Uterus (tissue), 3 donors: ENCODE measurements at regions not wholly inside any gene's neighbourhood (a gene's known extent, or its start where the extent isn't known, plus 50 kb on each side); places are given as distances from the start of the nearest gene placed in this dataset.

Experiments
- DNase-seq, 2 donors: peaks; one replicate each; pipeline ENCODE4 v3.0.0-alpha.2; 2019 to 2020
- H3K27ac ChIP-seq, 2 donors: fragments of 200-600 bp; sonication (generic); 1 replicate in 1 of 2; 2 replicates in 1 of 2; pipeline ENCODE4 v1.5.1; 2016 to 2018
- H3K27me3 ChIP-seq, 2 donors: fragments of 200-600 bp; sonication (generic); one replicate each; pipeline ENCODE4 v1.5.1; 2018 to 2019; ENCODE audit warnings: control low read depth in 1 of 2
- H3K36me3 ChIP-seq, 2 donors: fragments of 200-600 bp; sonication (generic); one replicate each; pipeline ENCODE4 v1.5.1; 2019; ENCODE audit warnings: control low read depth in 1 of 2
- H3K4me1 ChIP-seq, 2 donors: fragments of 200-600 bp; sonication (generic); one replicate each; pipeline ENCODE4 v1.5.1; 2018 to 2019; ENCODE audit warnings: control low read depth in 1 of 2
- H3K4me3 ChIP-seq, 2 donors: fragments of 200-600 bp; sonication (generic); 1 replicate in 1 of 2; 2 replicates in 1 of 2; pipeline ENCODE4 v1.5.1; 2018 to 2019; ENCODE audit warnings: mild to moderate bottlenecking in 1 of 2
- H3K9me3 ChIP-seq, 2 donors: fragments of 200-600 bp; sonication (generic); one replicate each; pipeline ENCODE4 v1.5.1; 2019; ENCODE audit warnings: control low read depth in 1 of 2
- POLR2A ChIP-seq, 2 donors: fragments of 450-650 bp; IDR thresholded peaks; one replicate each; pipeline ENCODE4 v1.6.1; 2016; ENCODE audit warnings: antibody characterized with exemption in 2 of 2, mild to moderate bottlenecking in 1 of 2, moderate library complexity in 1 of 2
- intact Hi-C: fragments of 100-400 bp; cut with DNase I; formaldehyde crosslinking; loops from one replicate; pipeline ENCODE4 v1.15.1; 2023; ENCODE audit warnings: low total_unique reads
- TF ChIP-seq, protein P1 (sequence below), 4 experiments: fragments of 200-600 bp in 2 of 4; fragments of 450-650 bp in 2 of 4; sonication (generic) in 2 of 4; IDR thresholded peaks; one replicate each; pipeline ENCODE4 v1.5.1; 2016 to 2019; ENCODE audit warnings: antibody characterized with exemption in 4 of 4, mild to moderate bottlenecking in 2 of 4, moderate library complexity in 1 of 4
- donor health status: DM: yes; HTN: yes; CAD: no.

DNA sequence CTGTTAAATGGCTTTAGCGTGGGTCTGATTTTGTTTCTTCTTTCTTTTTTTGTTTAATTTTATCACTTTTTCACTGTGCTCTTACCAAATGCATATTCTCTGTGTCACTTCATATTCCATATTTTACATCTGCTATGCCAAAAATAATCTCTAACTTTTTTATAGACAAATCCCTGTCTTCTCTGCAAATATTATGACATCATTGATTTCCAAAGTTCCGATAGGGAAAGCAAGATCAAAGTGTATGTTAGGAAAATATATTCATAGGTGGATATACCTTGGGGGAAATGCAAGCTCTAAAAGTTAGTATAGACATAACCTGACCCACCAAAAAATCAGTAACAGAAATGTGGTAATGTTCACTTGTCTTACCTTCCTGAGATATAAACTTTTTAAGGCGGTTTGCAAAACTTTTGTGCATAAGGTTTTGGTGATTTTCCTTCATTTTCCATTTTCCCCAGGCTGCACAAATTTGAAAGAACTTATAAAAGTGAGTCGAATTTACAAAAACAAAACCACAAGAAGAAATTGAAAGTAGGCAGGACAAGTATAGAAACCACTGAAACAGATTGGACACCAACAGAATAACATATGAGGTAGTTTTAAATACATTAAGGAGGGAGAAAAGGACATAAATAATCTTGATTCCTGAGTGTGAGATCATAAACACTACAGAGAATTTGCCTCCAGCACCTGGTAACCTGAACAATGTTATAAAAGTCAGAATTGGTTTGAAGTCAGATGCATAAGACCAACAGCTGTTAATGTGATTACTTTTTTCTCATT lies 63.1 kb upstream of the TFEC start:
- Histone ChIP-seq H3K36me3 (no peaks in the 10 kb centered on the region), H3K27me3 (no peaks in the 10 kb centered on the region), H3K9me3 (no peaks in the 10 kb centered on the region), H3K4me1 (no peaks in the 10 kb centered on the region), H3K27ac (no peak overlapping the region), H3K4me3 (no peak overlapping the region)
- TF ChIP-seq, protein P1, sequence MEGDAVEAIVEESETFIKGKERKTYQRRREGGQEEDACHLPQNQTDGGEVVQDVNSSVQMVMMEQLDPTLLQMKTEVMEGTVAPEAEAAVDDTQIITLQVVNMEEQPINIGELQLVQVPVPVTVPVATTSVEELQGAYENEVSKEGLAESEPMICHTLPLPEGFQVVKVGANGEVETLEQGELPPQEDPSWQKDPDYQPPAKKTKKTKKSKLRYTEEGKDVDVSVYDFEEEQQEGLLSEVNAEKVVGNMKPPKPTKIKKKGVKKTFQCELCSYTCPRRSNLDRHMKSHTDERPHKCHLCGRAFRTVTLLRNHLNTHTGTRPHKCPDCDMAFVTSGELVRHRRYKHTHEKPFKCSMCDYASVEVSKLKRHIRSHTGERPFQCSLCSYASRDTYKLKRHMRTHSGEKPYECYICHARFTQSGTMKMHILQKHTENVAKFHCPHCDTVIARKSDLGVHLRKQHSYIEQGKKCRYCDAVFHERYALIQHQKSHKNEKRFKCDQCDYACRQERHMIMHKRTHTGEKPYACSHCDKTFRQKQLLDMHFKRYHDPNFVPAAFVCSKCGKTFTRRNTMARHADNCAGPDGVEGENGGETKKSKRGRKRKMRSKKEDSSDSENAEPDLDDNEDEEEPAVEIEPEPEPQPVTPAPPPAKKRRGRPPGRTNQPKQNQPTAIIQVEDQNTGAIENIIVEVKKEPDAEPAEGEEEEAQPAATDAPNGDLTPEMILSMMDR (IDR thresholded peaks at IDR 0.05): no peak
- TF ChIP-seq POLR2A (IDR thresholded peaks at IDR 0.05): no peak
- no peak for DNase-seq
- intact Hi-C loops: no loop called here

DNA sequence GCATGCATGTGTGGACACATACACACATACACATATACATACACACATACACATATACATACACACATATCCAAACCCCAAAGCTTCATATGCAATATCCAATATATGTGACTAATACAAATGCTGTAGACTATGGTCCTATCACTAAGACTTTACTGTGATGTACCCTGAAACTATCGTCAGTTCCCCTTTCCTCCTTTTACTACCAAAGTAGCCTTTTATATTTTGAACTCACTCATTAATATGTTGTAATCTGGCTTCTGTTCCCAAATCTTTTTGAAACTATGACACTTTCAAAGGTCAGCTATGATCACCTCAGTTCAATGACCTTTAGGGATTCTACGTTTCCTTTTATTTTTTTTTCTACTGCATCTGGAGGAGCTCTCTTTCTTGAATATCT lies 64.8 kb upstream of the TFEC start:
- no peak for DNase-seq
- TF ChIP-seq POLR2A (IDR thresholded peaks at IDR 0.05): no peak
- TF ChIP-seq, protein P1 (IDR thresholded peaks at IDR 0.05): no peak
- no peak overlapping the region for H3K27ac ChIP-seq
- intact Hi-C loops: no loop called here
- H3K9me3 ChIP-seq: no peaks in the 10 kb centered on the region
- no peaks in the 10 kb centered on the region for H3K4me1 ChIP-seq
- no peaks in the 10 kb centered on the region for H3K36me3 ChIP-seq
- H3K4me3 ChIP-seq: no peak overlapping the region
- H3K27me3 ChIP-seq: no peaks in the 10 kb centered on the region

DNA sequence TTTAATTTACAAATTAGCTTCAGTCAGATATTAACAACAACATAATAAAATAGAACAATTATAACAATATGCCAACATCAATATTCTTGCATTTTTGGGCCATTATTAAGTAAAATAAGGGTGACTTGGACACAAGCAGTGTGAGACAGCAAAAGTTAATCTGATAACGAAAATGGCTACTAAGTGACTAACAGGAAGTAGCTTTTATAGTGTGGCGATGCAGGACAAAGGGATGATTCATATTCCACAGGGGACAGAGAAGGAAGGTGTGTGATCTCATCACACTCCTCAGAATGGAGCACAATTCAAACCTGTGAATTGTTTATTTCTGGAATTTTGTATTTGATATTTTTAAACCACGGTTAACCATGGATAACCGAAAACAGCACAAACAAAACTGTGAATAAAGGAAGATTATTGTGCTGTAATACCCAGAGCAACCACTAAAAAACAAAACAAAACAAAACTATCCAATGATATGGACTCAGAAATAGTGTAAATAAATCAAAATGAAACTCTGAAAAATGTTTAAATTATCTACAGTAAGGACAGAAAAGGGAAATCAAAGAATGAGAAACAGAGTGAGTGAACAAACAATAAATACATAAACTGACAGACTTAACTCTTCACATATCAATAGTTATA lies 66.9 kb upstream of the TFEC start:
- no peaks in the 10 kb centered on the region for H3K36me3 ChIP-seq
- H3K4me3 ChIP-seq: no peak overlapping the region
- H3K27ac ChIP-seq: no peak overlapping the region
- no peak for TF ChIP-seq POLR2A (IDR thresholded peaks at IDR 0.05)
- TF ChIP-seq, protein P1 (IDR thresholded peaks at IDR 0.05): no peak
- DNase-seq: no peak
- H3K9me3 ChIP-seq: no peaks in the 10 kb centered on the region
- intact Hi-C loops: no loop called here
- H3K27me3 ChIP-seq: no peaks in the 10 kb centered on the region
- no peaks in the 10 kb centered on the region for H3K4me1 ChIP-seq

DNA sequence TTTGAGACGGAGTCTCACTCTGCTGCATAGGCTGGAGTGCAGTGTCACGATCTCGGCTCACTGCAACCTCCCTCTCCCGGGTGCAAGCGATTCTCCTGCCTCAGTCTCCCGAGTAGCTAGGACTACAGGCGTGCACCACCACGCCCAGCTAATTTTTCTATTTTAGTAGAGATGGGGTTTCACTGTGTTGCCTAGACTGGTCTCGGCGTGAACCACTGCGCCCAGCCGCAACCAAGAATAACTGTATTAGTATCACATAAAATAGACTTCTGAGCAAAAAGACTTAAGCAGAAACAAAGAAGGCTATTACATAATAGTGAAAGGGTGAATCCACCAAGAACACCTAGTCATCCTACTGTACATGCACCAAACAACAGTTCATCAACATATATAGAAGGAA lies 67.6 kb upstream of the TFEC start:
- Histone ChIP-seq H3K27ac (no peak overlapping the region), H3K9me3 (no peaks in the 10 kb centered on the region), H3K4me1 (no peaks in the 10 kb centered on the region), H3K4me3 (no peak overlapping the region), H3K27me3 (no peaks in the 10 kb centered on the region), H3K36me3 (no peaks in the 10 kb centered on the region)
- TF ChIP-seq, protein P1 (IDR thresholded peaks at IDR 0.05): no peak
- no peak for TF ChIP-seq POLR2A (IDR thresholded peaks at IDR 0.05)
- DNase-seq: no peak
- intact Hi-C loops: no loop called here

DNA sequence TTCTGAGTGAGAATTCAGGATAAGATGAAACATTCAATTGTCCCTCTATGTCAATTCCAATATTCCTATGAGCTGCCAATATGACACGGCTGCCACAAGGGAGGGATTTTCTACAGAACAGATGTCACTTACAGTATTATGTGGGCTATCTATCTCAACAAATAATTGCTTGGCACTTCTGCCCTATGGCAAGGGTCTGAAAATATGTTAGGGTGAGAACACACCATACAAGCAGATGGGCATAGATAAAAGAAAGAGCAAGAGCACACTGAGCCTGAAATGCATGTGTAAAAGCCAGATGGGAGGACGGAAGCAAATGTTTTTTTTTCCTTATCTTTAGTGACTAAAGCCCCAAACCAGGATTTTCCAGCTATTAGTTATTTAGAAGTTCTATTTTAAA lies 70.1 kb upstream of the TFEC start:
- no peaks in the 10 kb centered on the region for H3K36me3 ChIP-seq
- no peak for TF ChIP-seq POLR2A (IDR thresholded peaks at IDR 0.05)
- TF ChIP-seq, protein P1 (IDR thresholded peaks at IDR 0.05): no peak

More for the DNA sequence above, 70.1 kb upstream of the TFEC start:
- DNase-seq: no peak
- no peaks in the 10 kb centered on the region for H3K9me3 ChIP-seq
- no peaks in the 10 kb centered on the region for H3K27me3 ChIP-seq
- H3K27ac ChIP-seq: no peak overlapping the region
- H3K4me3 ChIP-seq: no peak overlapping the region
- intact Hi-C loops: no loop called here
- no peaks in the 10 kb centered on the region for H3K4me1 ChIP-seq
